Keratinocyte (primary cell): ENCODE measurements at regions not wholly inside any gene's neighbourhood (a gene's known extent, or its start where the extent isn't known, plus 50 kb on each side); places are given as distances from the start of the nearest gene placed in this dataset.

Experiments
- DNase-seq: peaks from one replicate; pipeline ENCODE4 v3.0.0-alpha.2; 2011; ENCODE audit warnings: low read depth, missing footprints, low spot score
- FAIRE-seq: peaks from 2 replicates; lab custom pipeline; 2011; peaks lifted over from hg19 to GRCh38; lab: Jason Lieb, UNC
- H2AFZ ChIP-seq: 2 replicates; pipeline ENCODE4 v1.6.0; 2012; ENCODE audit warnings: low read length, control low read depth, inconsistent platforms; ENCODE audit not compliant: control insufficient read depth
- H3K27ac ChIP-seq: 2 replicates; pipeline ENCODE4 v1.5.1; 2011; ENCODE audit warnings: low read length; ENCODE audit not compliant: control insufficient read depth, insufficient read depth
- H3K27me3 ChIP-seq: 3 replicates; pipeline ENCODE4 v1.6.0; 2011; ENCODE audit warnings: low read length; ENCODE audit not compliant: control insufficient read depth, insufficient read depth; ENCODE audit errors: extremely low read depth
- H3K36me3 ChIP-seq, 2 experiments: 2 replicates in 1 of 2; 3 replicates in 1 of 2; pipeline ENCODE4 v1.5.1; 2011; ENCODE audit warnings: low read length in 2 of 2, mild to moderate bottlenecking in 1 of 2; ENCODE audit not compliant: control insufficient read depth in 2 of 2, insufficient read depth in 2 of 2; ENCODE audit errors: extremely low read depth in 1 of 2
- H3K4me1 ChIP-seq: 3 replicates; pipeline ENCODE4 v1.5.1; 2011; ENCODE audit warnings: low read length; ENCODE audit not compliant: control insufficient read depth, insufficient read depth; ENCODE audit errors: extremely low read depth
- H3K4me2 ChIP-seq: 3 replicates; pipeline ENCODE4 v1.6.0; 2011; ENCODE audit warnings: low read depth, low read length; ENCODE audit not compliant: control insufficient read depth, insufficient read depth; ENCODE audit errors: extremely low read depth
- H3K4me3 ChIP-seq, 3 experiments: fragments of 200-600 bp in 1 of 3; sonication (generic) in 1 of 3; 2 replicates in 2 of 3; 3 replicates in 1 of 3; pipeline ENCODE4 v1.5.1; 2011 to 2016; ENCODE audit warnings: low read length in 3 of 3, mild to moderate bottlenecking in 3 of 3, control low read depth in 2 of 3, inconsistent platforms in 1 of 3, low read depth in 1 of 3, mixed read lengths in 1 of 3, mixed run types in 1 of 3, moderate library complexity in 1 of 3; ENCODE audit not compliant: control insufficient read depth in 2 of 3, insufficient read depth in 2 of 3; ENCODE audit errors: extremely low read depth in 1 of 3
- H3K79me2 ChIP-seq: 2 replicates; pipeline ENCODE4 v1.6.0; 2012; ENCODE audit warnings: low read length; ENCODE audit not compliant: control insufficient read depth, insufficient read depth
- H3K9ac ChIP-seq: 3 replicates; pipeline ENCODE4 v1.6.0; 2011; ENCODE audit warnings: low read length; ENCODE audit not compliant: control insufficient read depth, insufficient read depth; ENCODE audit errors: extremely low read depth
- H3K9me1 ChIP-seq: 3 replicates; pipeline ENCODE4 v1.6.0; 2011; ENCODE audit warnings: low read length; ENCODE audit not compliant: control insufficient read depth, insufficient read depth; ENCODE audit errors: extremely low read depth
- H3K9me3 ChIP-seq: 2 replicates; pipeline ENCODE4 v1.5.1; 2012; ENCODE audit warnings: low read depth, low read length; ENCODE audit not compliant: control insufficient read depth
- H4K20me1 ChIP-seq: 3 replicates; pipeline ENCODE4 v1.6.0; 2011; ENCODE audit warnings: low read length; ENCODE audit not compliant: control insufficient read depth, insufficient read depth; ENCODE audit errors: extremely low read depth
- EZH2 ChIP-seq: IDR thresholded peaks from one replicate; pipeline ENCODE4 v1.6.1; 2012; ENCODE audit warnings: inconsistent platforms, mild to moderate bottlenecking, low read length, moderate library complexity
- dilution Hi-C: fragments of 300-500 bp; cut with MboI; formaldehyde crosslinking; loops from one replicate; pipeline ENCODE4 v1.7.0; 2020; ENCODE audit warnings: low sequenced_read_pairs; ENCODE audit not compliant: extremely low pct_ligation_motif_present
- TF ChIP-seq, protein P1 (sequence below), 3 experiments: IDR thresholded peaks in 1 of 3; conservative IDR thresholded peaks in 1 of 3; optimal IDR thresholded peaks in 1 of 3; 2 replicates in 2 of 3; 3 replicates in 1 of 3; pipeline versions ENCODE3 to v1.5.1; 2011; ENCODE audit warnings: low read length in 3 of 3, mild to moderate bottlenecking in 3 of 3, moderate library complexity in 2 of 3, control low read depth in 1 of 3, inconsistent platforms in 1 of 3; ENCODE audit not compliant: insufficient read depth in 2 of 3; ENCODE audit errors: extremely low read depth in 1 of 3

- TF ChIP-seq EZH2 = no peak
- Histone ChIP-seq H3K79me2 (no peaks in the 10 kb centered on the region), H3K27me3 (no peaks in the 10 kb centered on the region), H2AFZ (no peak overlapping the region), H3K9ac (no peak overlapping the region), H3K4me3 (no peak overlapping the region), H3K27ac (no peak overlapping the region), H3K4me1 (peaks cover 16% of the 10 kb centered on the region), H4K20me1 (no peaks in the 10 kb centered on the region), H3K4me2 (no peak overlapping the region), H3K36me3 (no peaks in the 10 kb centered on the region), H3K9me1 (no peaks in the 10 kb centered on the region), H3K9me3 (no peaks in the 10 kb centered on the region)
- FAIRE-seq = no peak
- dilution Hi-C loops = no loop called here
- DNase-seq = no peak
These were observed 204.5 kb downstream of the TM2D1 start for GRCh38 chr1:61520401-61520800.

GRCh38 chr1:61519631-61520030, 205.3 kb downstream of the TM2D1 start:
- Histone ChIP-seq H4K20me1 (no peaks in the 10 kb centered on the region), H3K9me3 (no peaks in the 10 kb centered on the region), H3K9ac (no peak overlapping the region), H3K4me1 (peaks cover 16% of the 10 kb centered on the region), H3K36me3 (no peaks in the 10 kb centered on the region), H3K79me2 (no peaks in the 10 kb centered on the region), H3K27me3 (no peaks in the 10 kb centered on the region), H3K27ac (peak overlapping the region; percentile 57), H2AFZ (peak overlapping the region; percentile 61), H3K4me2 (peak overlapping the region; percentile 59), H3K4me3 (peak overlapping the region in 1 of 3 experiments; percentile 17), H3K9me1 (no peaks in the 10 kb centered on the region)
- dilution Hi-C loops = no loop called here
- FAIRE-seq = no peak
- TF ChIP-seq, protein P1, sequence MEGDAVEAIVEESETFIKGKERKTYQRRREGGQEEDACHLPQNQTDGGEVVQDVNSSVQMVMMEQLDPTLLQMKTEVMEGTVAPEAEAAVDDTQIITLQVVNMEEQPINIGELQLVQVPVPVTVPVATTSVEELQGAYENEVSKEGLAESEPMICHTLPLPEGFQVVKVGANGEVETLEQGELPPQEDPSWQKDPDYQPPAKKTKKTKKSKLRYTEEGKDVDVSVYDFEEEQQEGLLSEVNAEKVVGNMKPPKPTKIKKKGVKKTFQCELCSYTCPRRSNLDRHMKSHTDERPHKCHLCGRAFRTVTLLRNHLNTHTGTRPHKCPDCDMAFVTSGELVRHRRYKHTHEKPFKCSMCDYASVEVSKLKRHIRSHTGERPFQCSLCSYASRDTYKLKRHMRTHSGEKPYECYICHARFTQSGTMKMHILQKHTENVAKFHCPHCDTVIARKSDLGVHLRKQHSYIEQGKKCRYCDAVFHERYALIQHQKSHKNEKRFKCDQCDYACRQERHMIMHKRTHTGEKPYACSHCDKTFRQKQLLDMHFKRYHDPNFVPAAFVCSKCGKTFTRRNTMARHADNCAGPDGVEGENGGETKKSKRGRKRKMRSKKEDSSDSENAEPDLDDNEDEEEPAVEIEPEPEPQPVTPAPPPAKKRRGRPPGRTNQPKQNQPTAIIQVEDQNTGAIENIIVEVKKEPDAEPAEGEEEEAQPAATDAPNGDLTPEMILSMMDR (optimal IDR thresholded peaks at IDR 0.05 in 1 of 3, IDR thresholded peaks at IDR 0.05 in 1 of 3, conservative IDR thresholded peaks at IDR 0.05 in 1 of 3; ENCODE audit: extremely low read depth in 1 of 3, insufficient read depth in 2 of 3, low read length in 3 of 3) = no peak
- TF ChIP-seq EZH2 = no peak
- DNase-seq = peak; percentile 15

DNA sequence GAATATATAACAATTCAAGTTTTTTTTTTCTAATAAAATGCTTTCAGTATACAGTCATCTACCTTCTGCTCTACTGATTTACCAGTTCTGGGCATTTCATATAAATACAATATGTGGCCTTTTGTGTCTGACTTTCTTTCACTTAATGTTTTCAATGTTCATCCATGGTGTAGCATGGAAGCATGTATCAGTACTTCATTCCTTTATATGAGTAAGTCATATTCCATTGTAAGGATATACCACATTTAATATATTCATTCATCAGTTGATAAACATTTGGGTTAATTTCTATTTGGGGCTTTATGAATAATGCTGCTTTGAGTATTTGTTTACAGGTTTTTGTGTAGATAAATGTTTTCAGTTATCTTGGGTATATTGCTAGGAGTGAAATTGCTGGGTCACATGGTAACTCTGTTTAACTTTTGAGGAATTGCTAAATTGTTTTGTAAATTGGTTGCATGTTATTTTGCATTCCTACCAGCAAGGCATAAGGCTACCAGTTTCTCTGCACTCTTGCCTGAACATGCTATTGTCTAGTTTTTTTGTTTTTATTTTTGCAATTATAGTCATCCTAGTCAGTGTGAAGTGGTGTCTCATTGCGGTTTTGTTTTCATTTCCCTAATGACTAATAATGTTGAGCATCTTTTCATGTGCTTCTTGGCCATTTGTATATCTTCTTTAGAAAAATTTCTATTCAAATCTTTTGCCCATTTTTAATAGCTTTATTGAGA, 206.1 kb downstream of the TM2D1 start:
- Histone ChIP-seq H4K20me1 (no peaks in the 10 kb centered on the region), H3K9me1 (no peaks in the 10 kb centered on the region), H3K9me3 (no peaks in the 10 kb centered on the region), H3K27ac (peak overlapping the region; percentile 57), H3K36me3 (no peaks in the 10 kb centered on the region), H3K4me1 (peaks cover 16% of the 10 kb centered on the region), H3K4me2 (peak overlapping the region; percentile 59), H3K79me2 (no peaks in the 10 kb centered on the region), H2AFZ (no peak overlapping the region), H3K27me3 (no peaks in the 10 kb centered on the region), H3K4me3 (no peak overlapping the region), H3K9ac (no peak overlapping the region)
- TF ChIP-seq EZH2 = no peak
- TF ChIP-seq, protein P1 (optimal IDR thresholded peaks at IDR 0.05 in 1 of 3, IDR thresholded peaks at IDR 0.05 in 1 of 3, conservative IDR thresholded peaks at IDR 0.05 in 1 of 3; ENCODE audit: extremely low read depth in 1 of 3, insufficient read depth in 2 of 3, low read length in 3 of 3) = peak in 2 of 3 experiments; percentile 49 to 56
- DNase-seq = peak; percentile 76
- dilution Hi-C loops = no loop called here
- peak; percentile 88 for FAIRE-seq
